Activated B cell treated with CpG ODN at 0.5 μM for 24 hours (primary cell): ENCODE measurements at regions not wholly inside any gene's neighbourhood (a gene's known extent, or its start where the extent isn't known, plus 50 kb on each side); places are given as distances from the start of the nearest gene placed in this dataset.

Experiments
- ATAC-seq: fragments of 200-7000 bp; cut with Tn5 transposase; one replicate; pipeline ENCODE4 v1.10.0; 2021; ENCODE audit warnings: low read depth, mild to moderate bottlenecking, moderate library complexity
- CTCF ChIA-PET: fragments of 350-600 bp; sonication (Branson Sonifier 250); formaldehyde crosslinking; loops from one replicate; lab custom pipeline; 2021; ENCODE audit warnings: antibody characterized with exemption; lab: Charles Lee
- POLR2A ChIA-PET: fragments of 350-600 bp; sonication (Branson Sonifier 250); formaldehyde crosslinking; loops from one replicate; lab custom pipeline; 2021; ENCODE audit warnings: antibody characterized with exemption; lab: Charles Lee
- DNase-seq: peaks from one replicate; pipeline ENCODE4 v3.0.0; 2022
- H3K27ac Mint-ChIP-seq: one replicate; pipeline ENCODE4 v1.8.0; 2020; ENCODE audit warnings: mixed read lengths
- H3K27me3 Mint-ChIP-seq: one replicate; pipeline ENCODE4 v1.8.0; 2021; ENCODE audit warnings: mixed read lengths
- H3K36me3 Mint-ChIP-seq: one replicate; pipeline ENCODE4 v1.8.0; 2021; ENCODE audit warnings: low read depth, mixed read lengths
- H3K4me1 Mint-ChIP-seq: one replicate; pipeline ENCODE4 v1.8.0; 2021; ENCODE audit warnings: mixed read lengths
- H3K4me3 Mint-ChIP-seq: one replicate; pipeline ENCODE4 v1.8.0; 2020; ENCODE audit warnings: mild to moderate bottlenecking, mixed read lengths
- H3K9me3 Mint-ChIP-seq: one replicate; pipeline ENCODE4 v1.8.0; 2020; ENCODE audit warnings: mixed read lengths
- intact Hi-C: fragments of 100-400 bp; cut with micrococcal nuclease; formaldehyde crosslinking; loops from one replicate; pipeline ENCODE4 v1.15.1; 2024
- TF ChIP-seq, protein P1 (sequence below): fragments of 200-600 bp; IDR thresholded peaks from one replicate; pipeline ENCODE4 v1.8.0; 2022; ENCODE audit warnings: antibody characterized with exemption, mild to moderate bottlenecking

DNA sequence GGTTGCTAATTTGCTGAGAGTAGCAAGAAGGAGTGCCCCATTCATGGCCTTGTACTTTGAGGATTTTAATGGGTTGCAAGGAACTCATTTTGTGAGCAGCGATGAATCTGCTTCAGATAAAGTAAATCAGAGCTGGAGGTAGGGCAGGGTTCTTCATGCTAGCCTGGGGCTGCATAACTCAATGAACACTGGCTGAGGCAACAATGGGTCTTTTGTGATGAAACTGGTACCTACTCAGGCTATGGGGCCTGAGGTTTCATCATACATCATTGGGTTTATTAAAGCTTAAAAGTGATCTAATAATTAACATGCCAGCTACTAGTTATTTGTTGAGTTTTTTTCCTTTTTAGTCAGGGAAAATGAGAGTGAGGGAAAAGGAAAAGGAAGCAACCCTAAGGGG lies 106.9 kb downstream of the FAM50B start:
- ChIA-PET CTCF (no interaction called here), POLR2A (no interaction called here)
- intact Hi-C loops: no loop called here
- ATAC-seq: no peak
- Mint-ChIP-seq H3K27me3 (peaks cover 7% of the 10 kb centered on the region), H3K4me3 (no peak overlapping the region), H3K9me3 (peaks cover 13% of the 10 kb centered on the region), H3K4me1 (no peaks in the 10 kb centered on the region), H3K27ac (no peak overlapping the region), H3K36me3 (no peaks in the 10 kb centered on the region)
- DNase-seq: no peak
- TF ChIP-seq, protein P1, sequence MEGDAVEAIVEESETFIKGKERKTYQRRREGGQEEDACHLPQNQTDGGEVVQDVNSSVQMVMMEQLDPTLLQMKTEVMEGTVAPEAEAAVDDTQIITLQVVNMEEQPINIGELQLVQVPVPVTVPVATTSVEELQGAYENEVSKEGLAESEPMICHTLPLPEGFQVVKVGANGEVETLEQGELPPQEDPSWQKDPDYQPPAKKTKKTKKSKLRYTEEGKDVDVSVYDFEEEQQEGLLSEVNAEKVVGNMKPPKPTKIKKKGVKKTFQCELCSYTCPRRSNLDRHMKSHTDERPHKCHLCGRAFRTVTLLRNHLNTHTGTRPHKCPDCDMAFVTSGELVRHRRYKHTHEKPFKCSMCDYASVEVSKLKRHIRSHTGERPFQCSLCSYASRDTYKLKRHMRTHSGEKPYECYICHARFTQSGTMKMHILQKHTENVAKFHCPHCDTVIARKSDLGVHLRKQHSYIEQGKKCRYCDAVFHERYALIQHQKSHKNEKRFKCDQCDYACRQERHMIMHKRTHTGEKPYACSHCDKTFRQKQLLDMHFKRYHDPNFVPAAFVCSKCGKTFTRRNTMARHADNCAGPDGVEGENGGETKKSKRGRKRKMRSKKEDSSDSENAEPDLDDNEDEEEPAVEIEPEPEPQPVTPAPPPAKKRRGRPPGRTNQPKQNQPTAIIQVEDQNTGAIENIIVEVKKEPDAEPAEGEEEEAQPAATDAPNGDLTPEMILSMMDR: no peak

DNA sequence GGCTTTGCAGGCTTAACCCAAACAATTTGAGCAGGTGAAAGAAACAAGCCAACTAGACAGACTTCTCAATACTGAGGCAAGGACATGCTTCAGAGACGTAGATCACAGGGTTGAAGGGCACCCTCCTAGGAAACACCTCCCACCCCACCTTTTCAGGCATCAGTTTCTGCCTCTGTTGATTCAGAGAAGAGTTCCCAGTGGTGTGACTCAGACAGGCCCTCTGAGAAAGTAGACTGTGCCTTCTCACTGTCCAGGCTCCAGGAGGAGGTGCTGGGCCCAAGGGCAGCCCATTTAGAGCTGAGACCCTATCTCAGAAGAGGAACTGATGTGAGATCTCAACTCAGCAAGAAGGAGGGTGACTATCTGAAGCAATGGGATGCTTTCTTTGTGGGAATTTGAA lies 108.1 kb downstream of the FAM50B start:
- DNase-seq: no peak
- Mint-ChIP-seq H3K4me3 (no peak overlapping the region), H3K36me3 (no peaks in the 10 kb centered on the region), H3K27me3 (peaks cover 7% of the 10 kb centered on the region), H3K9me3 (peaks cover 9% of the 10 kb centered on the region), H3K4me1 (no peaks in the 10 kb centered on the region), H3K27ac (no peak overlapping the region)
- POLR2A ChIA-PET: no interaction called here
- ATAC-seq: no peak
- TF ChIP-seq, protein P1: no peak
- CTCF ChIA-PET: no interaction called here
- intact Hi-C loops: no loop called here

DNA sequence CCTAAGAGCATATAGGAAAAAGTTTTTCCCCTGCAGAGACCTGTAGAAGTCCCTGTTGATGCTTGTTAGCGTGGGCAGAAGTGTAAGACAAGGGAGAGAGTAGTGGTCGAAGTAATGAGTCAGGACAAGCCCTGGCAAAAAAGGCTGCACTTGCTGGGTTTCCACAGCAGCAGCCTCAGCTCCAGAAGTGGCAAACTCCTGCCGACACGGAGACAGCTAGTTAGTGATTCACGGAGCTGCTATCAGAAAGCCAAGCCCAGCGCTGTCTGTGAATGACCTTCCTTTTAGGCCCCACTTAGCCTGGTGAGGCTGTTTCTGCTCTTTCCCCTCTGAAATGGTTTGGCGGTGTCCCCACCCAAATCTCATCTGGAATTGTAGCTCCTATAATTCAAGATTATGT lies 109.1 kb downstream of the FAM50B start:
- TF ChIP-seq, protein P1: no peak
- Mint-ChIP-seq H3K4me3 (no peak overlapping the region), H3K9me3 (peaks cover 9% of the 10 kb centered on the region), H3K27me3 (peaks cover 7% of the 10 kb centered on the region), H3K36me3 (no peaks in the 10 kb centered on the region), H3K27ac (no peak overlapping the region), H3K4me1 (no peaks in the 10 kb centered on the region)
- intact Hi-C loops: no loop called here
- ChIA-PET POLR2A (no interaction called here), CTCF (no interaction called here)
- DNase-seq (no peak), ATAC-seq (no peak)

DNA sequence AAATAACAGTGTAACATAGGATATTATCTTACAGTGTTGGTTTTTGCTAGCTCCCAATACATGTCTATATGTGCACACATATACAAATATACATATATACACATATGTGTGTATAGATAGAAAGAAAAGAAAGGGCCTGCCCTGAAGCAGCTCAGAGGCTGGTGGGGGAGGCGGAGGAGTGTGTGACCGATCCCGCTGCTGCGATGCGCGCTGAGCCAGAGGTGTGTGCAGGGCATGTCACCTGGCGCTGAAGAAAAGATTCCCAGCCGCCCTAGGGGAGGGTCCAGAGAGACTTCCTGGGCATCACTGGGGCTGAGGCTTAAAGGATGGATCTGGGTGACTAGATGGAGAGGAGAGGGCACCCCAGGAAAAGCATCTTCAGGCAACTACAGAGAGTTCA lies 110.2 kb downstream of the FAM50B start:
- Mint-ChIP-seq H3K36me3 (no peaks in the 10 kb centered on the region), H3K9me3 (peaks cover 9% of the 10 kb centered on the region), H3K27me3 (peaks cover 6% of the 10 kb centered on the region), H3K4me3 (no peak overlapping the region), H3K4me1 (no peaks in the 10 kb centered on the region), H3K27ac (no peak overlapping the region)
- ChIA-PET CTCF (no interaction called here), POLR2A (no interaction called here)
- intact Hi-C loops: no loop called here
- ATAC-seq (no peak), DNase-seq (no peak)
- TF ChIP-seq, protein P1: no peak

DNA sequence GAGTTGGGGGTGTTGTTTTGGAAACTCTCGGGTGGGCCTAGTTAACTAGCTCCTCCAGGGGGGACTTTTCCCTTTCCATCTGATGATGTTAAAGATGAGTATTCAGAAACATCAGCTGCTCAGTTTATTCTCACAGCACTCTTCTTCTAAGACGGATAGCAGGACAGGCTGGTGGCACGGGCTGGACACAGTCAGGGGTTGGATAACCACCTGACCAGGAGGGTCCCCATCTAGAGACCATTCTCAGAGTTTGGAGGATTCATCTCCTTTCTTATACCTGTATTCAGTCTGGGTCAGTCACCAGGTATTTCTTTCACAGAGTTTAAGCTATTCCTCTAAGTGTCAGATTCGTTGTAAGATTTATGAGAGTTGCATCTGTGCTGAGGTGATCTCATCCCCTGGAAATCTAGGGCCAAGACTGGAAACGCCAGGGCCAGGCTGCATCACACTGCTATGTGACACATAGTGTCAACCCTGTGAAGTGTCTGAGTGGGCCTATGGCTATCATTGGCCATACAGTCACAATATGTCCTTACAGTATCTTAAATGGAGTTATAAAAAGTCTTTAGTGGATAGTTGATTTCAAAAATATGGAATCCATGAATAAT lies 111.7 kb downstream of the FAM50B start:
- POLR2A ChIA-PET: no interaction called here
- ATAC-seq (no peak), DNase-seq (no peak)
- Mint-ChIP-seq H3K27ac (no peak overlapping the region), H3K36me3 (no peaks in the 10 kb centered on the region), H3K4me3 (no peak overlapping the region), H3K27me3 (peaks cover 3% of the 10 kb centered on the region), H3K9me3 (peaks cover 9% of the 10 kb centered on the region), H3K4me1 (no peaks in the 10 kb centered on the region)
- TF ChIP-seq, protein P1: no peak
- intact Hi-C loops: no loop called here
- CTCF ChIA-PET: no interaction called here
